ENCODE measurements at regions not wholly inside any gene's neighbourhood (a gene's known extent, or its start where the extent isn't known, plus 50 kb on each side); places are given as distances from the start of the nearest gene placed in this dataset.
"Not testable (repeated sequence)": the region's sequence is repeated elsewhere in the genome, so short reads cannot be mapped to it uniquely, and the experiment has no call there.

- Histone ChIP-seq H3K4me1 (ENCODE audit: control insufficient read depth, insufficient read depth, low read length) (no peaks in the 10 kb centered on the region), H3K4me3 (ENCODE audit: low read length) (no peak overlapping the region), H3K27ac (ENCODE audit: low read depth, low read length) (no peak overlapping the region), H3K36me3 (ENCODE audit: control insufficient read depth, insufficient read depth, low read length) (no peaks in the 10 kb centered on the region), H3K9ac (ENCODE audit: low read length) (no peak overlapping the region), H3K27me3 (ENCODE audit: control insufficient read depth, insufficient read depth, low read length) (no peaks in the 10 kb centered on the region)
These were observed 163.5 kb upstream of the EEA1 start for GRCh38 chr12:93092649-93092945.

GRCh38 chr12:93093243-93093642, 164.1 kb upstream of the EEA1 start:
- Histone ChIP-seq H3K27me3 (ENCODE audit: control insufficient read depth, insufficient read depth, low read length) (no peaks in the 10 kb centered on the region), H3K36me3 (ENCODE audit: control insufficient read depth, insufficient read depth, low read length) (no peaks in the 10 kb centered on the region), H3K27ac (ENCODE audit: low read depth, low read length) (no peak overlapping the region), H3K4me3 (ENCODE audit: low read length) (no peak overlapping the region), H3K9ac (ENCODE audit: low read length) (no peak overlapping the region), H3K4me1 (ENCODE audit: control insufficient read depth, insufficient read depth, low read length) (no peaks in the 10 kb centered on the region)

GRCh38 chr12:93094222-93094621, 165.1 kb upstream of the EEA1 start:
- H3K4me1 ChIP-seq (ENCODE audit: control insufficient read depth, insufficient read depth, low read length); H3K27ac ChIP-seq (ENCODE audit: low read depth, low read length); H3K9ac ChIP-seq (ENCODE audit: low read length); H3K27me3 ChIP-seq (ENCODE audit: control insufficient read depth, insufficient read depth, low read length); H3K4me3 ChIP-seq (ENCODE audit: low read length); H3K36me3 ChIP-seq (ENCODE audit: control insufficient read depth, insufficient read depth, low read length): not testable (repeated sequence)

GRCh38 chr12:93094988-93095737, 166.1 kb upstream of the EEA1 start:
- H3K27me3 ChIP-seq (ENCODE audit: control insufficient read depth, insufficient read depth, low read length): no peaks in the 10 kb centered on the region
- no peaks in the 10 kb centered on the region for H3K36me3 ChIP-seq (ENCODE audit: control insufficient read depth, insufficient read depth, low read length)
- no peak overlapping the region for H3K4me3 ChIP-seq (ENCODE audit: low read length)
- no peaks in the 10 kb centered on the region for H3K4me1 ChIP-seq (ENCODE audit: control insufficient read depth, insufficient read depth, low read length)
- no peak overlapping the region for H3K9ac ChIP-seq (ENCODE audit: low read length)
- H3K27ac ChIP-seq (ENCODE audit: low read depth, low read length): no peak overlapping the region

- Histone ChIP-seq H3K4me3 (ENCODE audit: low read length) (no peak overlapping the region), H3K36me3 (ENCODE audit: control insufficient read depth, insufficient read depth, low read length) (no peaks in the 10 kb centered on the region), H3K27ac (ENCODE audit: low read depth, low read length) (no peak overlapping the region), H3K9ac (ENCODE audit: low read length) (no peak overlapping the region), H3K4me1 (ENCODE audit: control insufficient read depth, insufficient read depth, low read length) (peaks cover 3% of the 10 kb centered on the region), H3K27me3 (ENCODE audit: control insufficient read depth, insufficient read depth, low read length) (no peaks in the 10 kb centered on the region)
These were observed 168.3 kb upstream of the EEA1 start for GRCh38 chr12:93097417-93097816.

- Histone ChIP-seq H3K4me1 (ENCODE audit: control insufficient read depth, insufficient read depth, low read length) (peaks cover 8% of the 10 kb centered on the region), H3K9ac (ENCODE audit: low read length) (no peak overlapping the region), H3K27me3 (ENCODE audit: control insufficient read depth, insufficient read depth, low read length) (no peaks in the 10 kb centered on the region), H3K27ac (ENCODE audit: low read depth, low read length) (no peak overlapping the region), H3K36me3 (ENCODE audit: control insufficient read depth, insufficient read depth, low read length) (no peaks in the 10 kb centered on the region), H3K4me3 (ENCODE audit: low read length) (no peak overlapping the region)
These were observed 169.0 kb upstream of the EEA1 start for GRCh38 chr12:93098077-93098476.

- H3K4me3 ChIP-seq (ENCODE audit: low read length): no peak overlapping the region
- H3K27ac ChIP-seq (ENCODE audit: low read depth, low read length): no peak overlapping the region
- H3K4me1 ChIP-seq (ENCODE audit: control insufficient read depth, insufficient read depth, low read length): peaks cover 14% of the 10 kb centered on the region
- H3K36me3 ChIP-seq (ENCODE audit: control insufficient read depth, insufficient read depth, low read length): no peaks in the 10 kb centered on the region
- H3K27me3 ChIP-seq (ENCODE audit: control insufficient read depth, insufficient read depth, low read length): no peaks in the 10 kb centered on the region
- H3K9ac ChIP-seq (ENCODE audit: low read length): no peak overlapping the region
These were observed 170.7 kb upstream of the EEA1 start for GRCh38 chr12:93099792-93100191.

- Histone ChIP-seq H3K27ac (ENCODE audit: low read depth, low read length) (no peak overlapping the region), H3K9ac (ENCODE audit: low read length) (no peak overlapping the region), H3K36me3 (ENCODE audit: control insufficient read depth, insufficient read depth, low read length) (no peaks in the 10 kb centered on the region), H3K4me3 (ENCODE audit: low read length) (no peak overlapping the region), H3K27me3 (ENCODE audit: control insufficient read depth, insufficient read depth, low read length) (no peaks in the 10 kb centered on the region), H3K4me1 (ENCODE audit: control insufficient read depth, insufficient read depth, low read length) (peaks cover 14% of the 10 kb centered on the region)
These were observed 171.5 kb upstream of the EEA1 start for GRCh38 chr12:93100610-93101009.

GRCh38 chr12:93101367-93101766, 172.3 kb upstream of the EEA1 start:
- H3K4me3 ChIP-seq (ENCODE audit: low read length): no peak overlapping the region
- H3K27ac ChIP-seq (ENCODE audit: low read depth, low read length): no peak overlapping the region
- no peaks in the 10 kb centered on the region for H3K27me3 ChIP-seq (ENCODE audit: control insufficient read depth, insufficient read depth, low read length)
- no peak overlapping the region for H3K9ac ChIP-seq (ENCODE audit: low read length)
- peaks cover 14% of the 10 kb centered on the region for H3K4me1 ChIP-seq (ENCODE audit: control insufficient read depth, insufficient read depth, low read length)
- H3K36me3 ChIP-seq (ENCODE audit: control insufficient read depth, insufficient read depth, low read length): no peaks in the 10 kb centered on the region

GRCh38 chr12:93102312-93102711, 173.2 kb upstream of the EEA1 start:
- Histone ChIP-seq H3K27me3 (ENCODE audit: control insufficient read depth, insufficient read depth, low read length) (no peaks in the 10 kb centered on the region), H3K4me3 (ENCODE audit: low read length) (no peak overlapping the region), H3K36me3 (ENCODE audit: control insufficient read depth, insufficient read depth, low read length) (no peaks in the 10 kb centered on the region), H3K4me1 (ENCODE audit: control insufficient read depth, insufficient read depth, low read length) (peaks cover 17% of the 10 kb centered on the region), H3K9ac (ENCODE audit: low read length) (no peak overlapping the region), H3K27ac (ENCODE audit: low read depth, low read length) (peak overlapping the region; percentile 44)

- Histone ChIP-seq H3K27ac (ENCODE audit: low read depth, low read length) (peak overlapping the region; percentile 44), H3K4me3 (ENCODE audit: low read length) (no peak overlapping the region), H3K4me1 (ENCODE audit: control insufficient read depth, insufficient read depth, low read length) (peaks cover 21% of the 10 kb centered on the region), H3K9ac (ENCODE audit: low read length) (no peak overlapping the region), H3K36me3 (ENCODE audit: control insufficient read depth, insufficient read depth, low read length) (no peaks in the 10 kb centered on the region), H3K27me3 (ENCODE audit: control insufficient read depth, insufficient read depth, low read length) (no peaks in the 10 kb centered on the region)
These were observed 173.6 kb upstream of the EEA1 start for GRCh38 chr12:93102744-93103143.

- Histone ChIP-seq H3K27ac (ENCODE audit: low read depth, low read length) (peak overlapping the region; percentile 71), H3K4me3 (ENCODE audit: low read length) (no peak overlapping the region), H3K27me3 (ENCODE audit: control insufficient read depth, insufficient read depth, low read length) (no peaks in the 10 kb centered on the region), H3K9ac (ENCODE audit: low read length) (no peak overlapping the region), H3K4me1 (ENCODE audit: control insufficient read depth, insufficient read depth, low read length) (peaks cover 25% of the 10 kb centered on the region), H3K36me3 (ENCODE audit: control insufficient read depth, insufficient read depth, low read length) (no peaks in the 10 kb centered on the region)
These were observed 174.1 kb upstream of the EEA1 start for GRCh38 chr12:93103154-93103553.

GRCh38 chr12:93104535-93104934, 175.4 kb upstream of the EEA1 start:
- H3K27me3 ChIP-seq (ENCODE audit: control insufficient read depth, insufficient read depth, low read length): no peaks in the 10 kb centered on the region
- H3K9ac ChIP-seq (ENCODE audit: low read length): no peak overlapping the region
- H3K36me3 ChIP-seq (ENCODE audit: control insufficient read depth, insufficient read depth, low read length): no peaks in the 10 kb centered on the region
- H3K4me1 ChIP-seq (ENCODE audit: control insufficient read depth, insufficient read depth, low read length): peaks cover 35% of the 10 kb centered on the region
- H3K4me3 ChIP-seq (ENCODE audit: low read length): no peak overlapping the region
- no peak overlapping the region for H3K27ac ChIP-seq (ENCODE audit: low read depth, low read length)

All from rectal smooth muscle tissue (tissue), 1 donor.